Lower leg skin (tissue), 4 donors: ENCODE measurements at regions not wholly inside any gene's neighbourhood (a gene's known extent, or its start where the extent isn't known, plus 50 kb on each side); places are given as distances from the start of the nearest gene placed in this dataset.

Source experiments
- DNase-seq, 2 donors: peaks; one replicate each; pipeline ENCODE4 v3.0.0-alpha.2; 2019; ENCODE audit warnings: low spot score in 2 of 2
- H3K4me3 ChIP-seq: fragments of 200-600 bp; sonication (generic); 2 replicates; pipeline ENCODE4 v1.5.1; 2017; ENCODE audit warnings: mild to moderate bottlenecking, low read depth; ENCODE audit not compliant: poor library complexity, severe bottlenecking
- CTCF ChIP-seq, 3 donors: fragments of 450-650 bp; IDR thresholded peaks; one replicate each; pipeline ENCODE4 v1.5.1; 2016; ENCODE audit warnings: antibody characterized with exemption in 3 of 3, mild to moderate bottlenecking in 3 of 3, moderate library complexity in 2 of 3
- POLR2A ChIP-seq, 2 donors: fragments of 450-650 bp; IDR thresholded peaks; one replicate each; pipeline ENCODE4 v1.6.1; 2016 to 2017; ENCODE audit warnings: antibody characterized with exemption in 2 of 2, mild to moderate bottlenecking in 1 of 2, moderate library complexity in 1 of 2
- WGBS, 2 donors: methylation state at CpG; one replicate each; pipeline ENCODE4 v1.1.5; 2018; 5-methylcytosine and 5-hydroxymethylcytosine counted together
- intact Hi-C: fragments of 100-400 bp; cut with DNase I; formaldehyde crosslinking; loops from one replicate; pipeline ENCODE4 v1.15.0; 2023; ENCODE audit warnings: low total_unique reads

DNA sequence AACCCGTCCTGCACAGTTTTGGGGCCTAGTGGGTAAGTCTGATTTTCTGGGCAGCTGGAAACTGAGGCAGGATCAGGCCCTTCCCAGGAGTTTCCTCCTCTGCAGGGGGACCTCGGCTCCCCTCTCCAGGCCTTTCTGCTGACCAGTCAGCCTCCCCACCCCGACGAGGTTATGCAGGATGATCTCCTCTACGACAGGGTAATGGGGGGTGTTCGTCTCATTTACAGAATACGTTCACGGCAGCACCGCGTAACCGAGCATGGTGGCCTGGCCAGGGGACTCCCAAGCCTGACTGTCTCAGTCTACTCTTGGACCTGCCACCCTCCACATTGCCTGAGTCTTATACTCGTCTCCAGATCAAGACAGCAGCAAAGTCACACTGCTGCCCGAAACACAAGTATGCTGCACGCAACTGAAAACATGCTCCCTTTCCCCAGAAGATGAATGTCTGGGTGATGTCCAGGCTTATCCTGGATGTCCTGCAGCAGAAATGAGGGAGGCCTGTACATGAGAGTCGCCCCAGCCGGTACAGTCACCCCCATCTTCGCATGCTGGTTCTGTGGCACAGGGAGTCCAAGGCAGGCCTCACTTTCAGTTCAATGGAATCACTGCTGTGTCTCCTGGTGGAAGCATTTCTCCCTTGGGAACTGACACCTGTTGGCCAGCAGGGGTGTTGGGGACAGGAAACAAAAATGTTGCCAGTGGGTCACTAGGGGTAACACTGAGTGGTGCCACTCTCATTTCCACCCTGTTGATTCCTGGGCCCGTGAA, 120.8 kb downstream of the SOX1 start:
- 90% methylated on average over 18 of the region's 18 CpGs for WGBS, 2 donors
- peak in 1 of 2 donors; percentile 73 for DNase-seq
- H3K4me3 ChIP-seq: no peak overlapping the region
- TF ChIP-seq POLR2A (IDR thresholded peaks at IDR 0.05): no peak
- no peak for TF ChIP-seq CTCF (IDR thresholded peaks at IDR 0.05)
- intact Hi-C loops: no loop called here

DNA sequence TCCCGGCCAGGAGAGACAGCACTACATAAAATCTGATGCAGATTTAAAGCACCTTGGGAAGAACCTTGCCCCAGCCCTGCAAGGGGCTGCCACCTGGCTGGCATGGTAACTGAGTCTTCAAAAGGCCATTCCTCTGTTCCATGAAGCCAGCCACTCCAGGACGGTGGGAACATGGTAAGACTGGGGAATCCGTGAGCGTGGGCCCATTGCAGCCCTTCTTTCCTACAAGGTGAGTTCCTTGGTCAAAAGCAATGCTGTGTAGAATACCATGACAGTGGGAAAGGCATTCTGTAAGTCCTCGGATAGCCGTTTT, 121.3 kb downstream of the SOX1 start:
- TF ChIP-seq CTCF (IDR thresholded peaks at IDR 0.05) (no peak), POLR2A (IDR thresholded peaks at IDR 0.05) (no peak)
- 90% methylated on average over 6 of the region's 6 CpGs for WGBS, 2 donors
- intact Hi-C loops: no loop called here
- peak in 1 of 2 donors; percentile 53 for DNase-seq
- H3K4me3 ChIP-seq: no peak overlapping the region

GRCh38 chr13:112193463-112194166, 126.7 kb downstream of the SOX1 start:
- no peak for TF ChIP-seq CTCF (IDR thresholded peaks at IDR 0.05)
- TF ChIP-seq POLR2A (IDR thresholded peaks at IDR 0.05): no peak
- 79 to 90% methylated on average over 15 of the region's 15 CpGs for WGBS, 2 donors
- no peak overlapping the region for H3K4me3 ChIP-seq
- intact Hi-C loops: no loop called here
- peak in 1 of 2 donors; percentile 78 for DNase-seq

GRCh38 chr13:112194167-112194530, 127.2 kb downstream of the SOX1 start:
- DNase-seq: peak in 1 of 2 donors; percentile 81
- TF ChIP-seq POLR2A (IDR thresholded peaks at IDR 0.05) (no peak), CTCF (IDR thresholded peaks at IDR 0.05) (no peak)
- H3K4me3 ChIP-seq: no peak overlapping the region
- intact Hi-C loops: no loop called here
- 91 to 93% methylated on average over 22 of the region's 22 CpGs for whole genome bisulfite sequencing, 2 donors

GRCh38 chr13:112194579-112194978, 127.6 kb downstream of the SOX1 start:
- TF ChIP-seq POLR2A (IDR thresholded peaks at IDR 0.05): no peak
- TF ChIP-seq CTCF (IDR thresholded peaks at IDR 0.05): no peak
- no peak overlapping the region for H3K4me3 ChIP-seq
- peak in 1 of 2 donors; percentile 82 for DNase-seq
- 88 to 93% methylated on average over 31 of the region's 31 CpGs for WGBS, 2 donors
- intact Hi-C loops: no loop called here
